GM12878 (cell line): ENCODE measurements at regions not wholly inside any gene's neighbourhood (a gene's known extent, or its start where the extent isn't known, plus 50 kb on each side); places are given as distances from the start of the nearest gene placed in this dataset.

ENCODE experiments used
- ATAC-seq: fragments of 200-7000 bp; cut with Tn5 transposase; 3 replicates; pipeline ENCODE4 v1.9.1; 2020; ENCODE audit warnings: mild to moderate bottlenecking, moderate library complexity
- BruUV-seq: library from RNA; stranded (reverse); fragments of 400-500 nt; replicated peaks from 2 replicates; lab custom pipeline; 2021; lab: Mats Ljungman, UMichigan
- CTCF ChIA-PET: fragments of 300-600 bp; sonication (Branson Sonifier 250); formaldehyde crosslinking; extraction: SDS; loops from one replicate; lab custom pipeline; 2021; ENCODE audit warnings: inconsistent platforms; lab: Yijun Ruan, JAX
- POLR2A ChIA-PET: fragments of 350-600 bp; formaldehyde crosslinking; extraction: SDS; loops from one replicate; lab custom pipeline; 2021; ENCODE audit warnings: inconsistent platforms; lab: Charles Lee
- RAD21 ChIA-PET: fragments of 300-600 bp; sonication (Branson Sonifier 250); formaldehyde crosslinking; loops from one replicate; lab custom pipeline; 2023; ENCODE audit warnings: antibody characterized with exemption; ENCODE audit not compliant: unreplicated experiment; lab: Charles Lee
- SMC1A ChIA-PET: fragments of 300-600 bp; sonication (Branson Sonifier 250); formaldehyde crosslinking; loops from one replicate; lab custom pipeline; 2023; ENCODE audit not compliant: unreplicated experiment, uncharacterized antibody; lab: Charles Lee
- DNase-seq: peaks from one replicate; pipeline ENCODE4 v3.0.0-alpha.2; 2011; ENCODE audit warnings: low read depth, low spot score
- FAIRE-seq: peaks from 3 replicates; lab custom pipeline; 2011; peaks lifted over from hg19 to GRCh38; lab: Jason Lieb, UNC
- H2AFZ ChIP-seq: 2 replicates; pipeline ENCODE4 v1.6.0; 2011; ENCODE audit warnings: low read depth, low read length, control low read depth; ENCODE audit not compliant: control insufficient read depth
- H3K27ac ChIP-seq: 2 replicates; pipeline ENCODE4 v1.5.1; 2011; ENCODE audit warnings: control low read depth; ENCODE audit not compliant: control insufficient read depth, insufficient read depth
- H3K27me3 ChIP-seq, 2 experiments: replicated peaks in 1 of 2; 2 replicates each; pipeline versions ENCODE4 v1.6.0 to v1.6.1; 2011; ENCODE audit warnings: low read length in 1 of 2; ENCODE audit not compliant: control insufficient read depth in 2 of 2, insufficient read depth in 2 of 2
- H3K36me3 ChIP-seq, 2 experiments: 2 replicates each; pipeline ENCODE4 v1.5.1; 2011; ENCODE audit warnings: low read length in 1 of 2; ENCODE audit not compliant: control insufficient read depth in 2 of 2, insufficient read depth in 2 of 2
- H3K4me1 ChIP-seq: 2 replicates; pipeline ENCODE4 v1.6.1; 2011; ENCODE audit warnings: mild to moderate bottlenecking, low read length, moderate library complexity, mixed read lengths; ENCODE audit not compliant: control insufficient read depth, insufficient read depth
- H3K4me2 ChIP-seq: 2 replicates; pipeline ENCODE4 v1.6.0; 2011; ENCODE audit warnings: control low read depth; ENCODE audit not compliant: control insufficient read depth, insufficient read depth
- H3K4me3 ChIP-seq: fragments of 200-600 bp; sonication (generic); 2 replicates; pipeline ENCODE4 v1.5.1; 2016
- H3K79me2 ChIP-seq: 2 replicates; pipeline ENCODE4 v1.6.0; 2011; ENCODE audit warnings: low read length; ENCODE audit not compliant: control insufficient read depth, insufficient read depth
- H3K9ac ChIP-seq: 2 replicates; pipeline ENCODE4 v1.8.0; 2011; ENCODE audit warnings: low read length, control low read depth, mixed read lengths; ENCODE audit not compliant: control insufficient read depth, insufficient read depth
- H3K9me3 ChIP-seq: replicated peaks from 3 replicates; pipeline ENCODE4 v1.5.1; 2011; ENCODE audit warnings: mild to moderate bottlenecking, low read length; ENCODE audit not compliant: control insufficient read depth, insufficient read depth
- H4K20me1 ChIP-seq: 2 replicates; pipeline ENCODE4 v1.6.0; 2011; ENCODE audit not compliant: control insufficient read depth, insufficient read depth
- BMI1 ChIP-seq: fragments of 450-650 bp; IDR thresholded peaks from 2 replicates; pipeline ENCODE4 v1.6.1; 2016; ENCODE audit warnings: mild to moderate bottlenecking, moderate library complexity, borderline replicate concordance
- CHD1 ChIP-seq: IDR thresholded peaks from 2 replicates; pipeline ENCODE4 v1.6.1; 2012; ENCODE audit warnings: low read depth, low read length, improper control_type of control experiment
- CREM ChIP-seq: IDR thresholded peaks from 2 replicates; pipeline ENCODE4 v1.6.1; 2014; ENCODE audit warnings: antibody characterized with exemption, low read depth
- DPF2 ChIP-seq: fragments of 450-650 bp; IDR thresholded peaks from 2 replicates; pipeline ENCODE4 v1.6.1; 2017; ENCODE audit warnings: mild to moderate bottlenecking
- NBN ChIP-seq: fragments of 450-650 bp; IDR thresholded peaks from 2 replicates; pipeline ENCODE4 v1.6.1; 2016
- RFX5 ChIP-seq: IDR thresholded peaks from 2 replicates; pipeline ENCODE4 v1.6.1; 2011; ENCODE audit warnings: low read depth, low read length, improper control_type of control experiment
- SREBF1 ChIP-seq: IDR thresholded peaks from 2 replicates; pipeline ENCODE4 v1.6.1; 2012; ENCODE audit warnings: mild to moderate bottlenecking, low read length
- STAT1 ChIP-seq: fragments of 450-650 bp; conservative IDR thresholded peaks from 2 replicates; pipeline ENCODE4 v1.6.1; 2014; ENCODE audit warnings: antibody characterized with exemption, mild to moderate bottlenecking
- TBL1XR1 ChIP-seq: IDR thresholded peaks from 2 replicates; pipeline ENCODE4 v1.6.1; 2012; ENCODE audit warnings: low read depth, low read length, improper control_type of control experiment
- YY1 ChIP-seq: IDR thresholded peaks from 2 replicates; pipeline ENCODE4 v1.6.1; 2011; ENCODE audit warnings: low read depth, mild to moderate bottlenecking, low read length
- WGBS: methylation state at CpG from one replicate; pipeline ENCODE4 v1.1.6; 2016; ENCODE audit warnings: low lambda C conversion rate; ENCODE audit not compliant: insufficient replicate concordance, insufficient coverage; ENCODE audit errors: missing lambda C conversion rate; 5-methylcytosine and 5-hydroxymethylcytosine counted together
- in situ Hi-C: fragments of 300-500 bp; cut with MboI; formaldehyde crosslinking; loops from 9 replicates; pipeline ENCODE4 v1.14.3; 2018; ENCODE audit warnings: mixed read lengths
- intact Hi-C: fragments of 100-400 bp; cut with micrococcal nuclease; formaldehyde crosslinking; loops from one replicate; pipeline ENCODE4 v1.14.2; 2022; ENCODE audit not compliant: unreplicated experiment
- TF ChIP-seq, protein P1 (sequence below): fragments of 450-650 bp; IDR thresholded peaks from 2 replicates; pipeline ENCODE4 v1.6.1; 2017; ENCODE audit warnings: mild to moderate bottlenecking, moderate library complexity
- TF ChIP-seq, protein P2 (sequence below): fragments of 450-650 bp; IDR thresholded peaks from 2 replicates; pipeline ENCODE4 v1.6.1; 2018; ENCODE audit warnings: mild to moderate bottlenecking, low read depth, moderate library complexity; ENCODE audit not compliant: partially characterized antibody
- TF ChIP-seq, protein P3 (sequence below): IDR thresholded peaks from 2 replicates; pipeline ENCODE4 v1.6.1; 2012; ENCODE audit warnings: low read depth, low read length, improper control_type of control experiment

DNA sequence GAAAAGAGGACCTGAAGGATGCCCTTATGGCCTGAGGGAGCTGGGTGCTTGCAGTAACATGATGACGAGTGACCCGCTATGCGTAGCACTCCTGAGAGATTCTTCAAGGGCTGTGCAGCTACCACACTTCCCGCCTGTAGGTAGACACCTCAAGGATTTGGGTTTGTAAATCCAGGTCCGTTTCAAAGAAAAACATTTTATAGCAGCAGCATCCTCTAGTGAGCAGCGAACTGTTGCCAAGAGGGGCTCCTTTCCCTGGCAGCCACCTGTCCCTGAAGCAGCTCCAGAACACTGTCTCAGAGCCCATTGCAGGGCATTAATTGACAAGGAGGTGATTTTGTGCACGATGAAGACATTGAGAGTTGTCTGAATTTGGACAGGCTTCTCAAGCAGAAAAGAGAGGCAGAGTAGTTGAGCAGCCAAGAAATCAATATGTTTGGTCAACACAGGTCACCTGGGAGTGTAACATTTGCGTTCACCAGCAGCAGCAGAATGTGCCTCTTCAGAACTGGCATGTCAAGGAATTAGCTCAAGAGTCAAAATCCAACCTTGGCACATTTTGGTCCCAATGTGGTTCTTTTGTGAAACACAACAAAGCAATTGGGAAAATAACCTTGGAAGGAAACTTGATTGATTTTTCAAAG, 209.8 kb upstream of the MTNR1B start:
- in situ Hi-C loops: no loop called here

More for the DNA sequence above, 209.8 kb upstream of the MTNR1B start:
- CTCF ChIA-PET: no interaction called here
- H3K27ac ChIP-seq: no peak overlapping the region
- no peaks in the 10 kb centered on the region for H3K36me3 ChIP-seq
- no peak overlapping the region for H3K9ac ChIP-seq
- DNase-seq: no peak
- POLR2A ChIA-PET: no interaction called here
- 28% methylated on average over 8 of the region's 8 CpGs for WGBS
- SMC1A ChIA-PET: interaction anchor here (1.5 kb wide), 1 partner anchor 10 kb away, joined by 3 read pairs; no protein-coding TSS in a partner anchor
- TF ChIP-seq, protein P1, sequence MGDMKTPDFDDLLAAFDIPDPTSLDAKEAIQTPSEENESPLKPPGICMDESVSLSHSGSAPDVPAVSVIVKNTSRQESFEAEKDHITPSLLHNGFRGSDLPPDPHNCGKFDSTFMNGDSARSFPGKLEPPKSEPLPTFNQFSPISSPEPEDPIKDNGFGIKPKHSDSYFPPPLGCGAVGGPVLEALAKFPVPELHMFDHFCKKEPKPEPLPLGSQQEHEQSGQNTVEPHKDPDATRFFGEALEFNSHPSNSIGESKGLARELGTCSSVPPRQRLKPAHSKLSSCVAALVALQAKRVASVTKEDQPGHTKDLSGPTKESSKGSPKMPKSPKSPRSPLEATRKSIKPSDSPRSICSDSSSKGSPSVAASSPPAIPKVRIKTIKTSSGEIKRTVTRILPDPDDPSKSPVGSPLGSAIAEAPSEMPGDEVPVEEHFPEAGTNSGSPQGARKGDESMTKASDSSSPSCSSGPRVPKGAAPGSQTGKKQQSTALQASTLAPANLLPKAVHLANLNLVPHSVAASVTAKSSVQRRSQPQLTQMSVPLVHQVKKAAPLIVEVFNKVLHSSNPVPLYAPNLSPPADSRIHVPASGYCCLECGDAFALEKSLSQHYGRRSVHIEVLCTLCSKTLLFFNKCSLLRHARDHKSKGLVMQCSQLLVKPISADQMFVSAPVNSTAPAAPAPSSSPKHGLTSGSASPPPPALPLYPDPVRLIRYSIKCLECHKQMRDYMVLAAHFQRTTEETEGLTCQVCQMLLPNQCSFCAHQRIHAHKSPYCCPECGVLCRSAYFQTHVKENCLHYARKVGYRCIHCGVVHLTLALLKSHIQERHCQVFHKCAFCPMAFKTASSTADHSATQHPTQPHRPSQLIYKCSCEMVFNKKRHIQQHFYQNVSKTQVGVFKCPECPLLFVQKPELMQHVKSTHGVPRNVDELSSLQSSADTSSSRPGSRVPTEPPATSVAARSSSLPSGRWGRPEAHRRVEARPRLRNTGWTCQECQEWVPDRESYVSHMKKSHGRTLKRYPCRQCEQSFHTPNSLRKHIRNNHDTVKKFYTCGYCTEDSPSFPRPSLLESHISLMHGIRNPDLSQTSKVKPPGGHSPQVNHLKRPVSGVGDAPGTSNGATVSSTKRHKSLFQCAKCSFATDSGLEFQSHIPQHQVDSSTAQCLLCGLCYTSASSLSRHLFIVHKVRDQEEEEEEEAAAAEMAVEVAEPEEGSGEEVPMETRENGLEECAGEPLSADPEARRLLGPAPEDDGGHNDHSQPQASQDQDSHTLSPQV: no peak
- TF ChIP-seq, protein P2, sequence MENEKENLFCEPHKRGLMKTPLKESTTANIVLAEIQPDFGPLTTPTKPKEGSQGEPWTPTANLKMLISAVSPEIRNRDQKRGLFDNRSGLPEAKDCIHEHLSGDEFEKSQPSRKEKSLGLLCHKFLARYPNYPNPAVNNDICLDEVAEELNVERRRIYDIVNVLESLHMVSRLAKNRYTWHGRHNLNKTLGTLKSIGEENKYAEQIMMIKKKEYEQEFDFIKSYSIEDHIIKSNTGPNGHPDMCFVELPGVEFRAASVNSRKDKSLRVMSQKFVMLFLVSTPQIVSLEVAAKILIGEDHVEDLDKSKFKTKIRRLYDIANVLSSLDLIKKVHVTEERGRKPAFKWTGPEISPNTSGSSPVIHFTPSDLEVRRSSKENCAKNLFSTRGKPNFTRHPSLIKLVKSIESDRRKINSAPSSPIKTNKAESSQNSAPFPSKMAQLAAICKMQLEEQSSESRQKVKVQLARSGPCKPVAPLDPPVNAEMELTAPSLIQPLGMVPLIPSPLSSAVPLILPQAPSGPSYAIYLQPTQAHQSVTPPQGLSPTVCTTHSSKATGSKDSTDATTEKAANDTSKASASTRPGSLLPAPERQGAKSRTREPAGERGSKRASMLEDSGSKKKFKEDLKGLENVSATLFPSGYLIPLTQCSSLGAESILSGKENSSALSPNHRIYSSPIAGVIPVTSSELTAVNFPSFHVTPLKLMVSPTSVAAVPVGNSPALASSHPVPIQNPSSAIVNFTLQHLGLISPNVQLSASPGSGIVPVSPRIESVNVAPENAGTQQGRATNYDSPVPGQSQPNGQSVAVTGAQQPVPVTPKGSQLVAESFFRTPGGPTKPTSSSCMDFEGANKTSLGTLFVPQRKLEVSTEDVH: no peak
- TF ChIP-seq, protein P3, sequence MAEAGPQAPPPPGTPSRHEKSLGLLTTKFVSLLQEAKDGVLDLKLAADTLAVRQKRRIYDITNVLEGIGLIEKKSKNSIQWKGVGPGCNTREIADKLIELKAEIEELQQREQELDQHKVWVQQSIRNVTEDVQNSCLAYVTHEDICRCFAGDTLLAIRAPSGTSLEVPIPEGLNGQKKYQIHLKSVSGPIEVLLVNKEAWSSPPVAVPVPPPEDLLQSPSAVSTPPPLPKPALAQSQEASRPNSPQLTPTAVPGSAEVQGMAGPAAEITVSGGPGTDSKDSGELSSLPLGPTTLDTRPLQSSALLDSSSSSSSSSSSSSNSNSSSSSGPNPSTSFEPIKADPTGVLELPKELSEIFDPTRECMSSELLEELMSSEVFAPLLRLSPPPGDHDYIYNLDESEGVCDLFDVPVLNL: no peak
- TF ChIP-seq CHD1: no peak
- TF ChIP-seq SREBF1: no peak
- no peak for TF ChIP-seq RFX5
- TF ChIP-seq CREM: no peak
- no peak for TF ChIP-seq DPF2
- TF ChIP-seq STAT1: no peak
- TF ChIP-seq YY1: no peak
- TF ChIP-seq BMI1: no peak
- no peak for TF ChIP-seq NBN
- TF ChIP-seq TBL1XR1: no peak
- no peak overlapping the region for H3K4me3 ChIP-seq
- no peaks in the 10 kb centered on the region for H3K27me3 ChIP-seq
- ATAC-seq: no peak
- no peaks in the 10 kb centered on the region for H3K9me3 ChIP-seq
- intact Hi-C loops: no loop called here
- no peak overlapping the region for H3K4me2 ChIP-seq
- H2AFZ ChIP-seq: no peak overlapping the region
- RAD21 ChIA-PET: no interaction called here
- H3K4me1 ChIP-seq: no peaks in the 10 kb centered on the region
- no TSS peak for BruUV-seq
- no peaks in the 10 kb centered on the region for H4K20me1 ChIP-seq
- no peaks in the 10 kb centered on the region for H3K79me2 ChIP-seq
- no peak for FAIRE-seq
